GM12878 (cell line): ENCODE measurements at regions not wholly inside any gene's neighbourhood (a gene's known extent, or its start where the extent isn't known, plus 50 kb on each side); places are given as distances from the start of the nearest gene placed in this dataset.

Experiments
- ATAC-seq: fragments of 200-7000 bp; cut with Tn5 transposase; 3 replicates; pipeline ENCODE4 v1.9.1; 2020; ENCODE audit warnings: mild to moderate bottlenecking, moderate library complexity
- BruUV-seq: library from RNA; stranded (reverse); fragments of 400-500 nt; replicated peaks from 2 replicates; lab custom pipeline; 2021; lab: Mats Ljungman, UMichigan
- CTCF ChIA-PET: fragments of 300-600 bp; sonication (Branson Sonifier 250); formaldehyde crosslinking; extraction: SDS; loops from one replicate; lab custom pipeline; 2021; ENCODE audit warnings: inconsistent platforms; lab: Yijun Ruan, JAX
- POLR2A ChIA-PET: fragments of 350-600 bp; formaldehyde crosslinking; extraction: SDS; loops from one replicate; lab custom pipeline; 2021; ENCODE audit warnings: inconsistent platforms; lab: Charles Lee
- RAD21 ChIA-PET: fragments of 300-600 bp; sonication (Branson Sonifier 250); formaldehyde crosslinking; loops from one replicate; lab custom pipeline; 2023; ENCODE audit warnings: antibody characterized with exemption; ENCODE audit not compliant: unreplicated experiment; lab: Charles Lee
- SMC1A ChIA-PET: fragments of 300-600 bp; sonication (Branson Sonifier 250); formaldehyde crosslinking; loops from one replicate; lab custom pipeline; 2023; ENCODE audit not compliant: unreplicated experiment, uncharacterized antibody; lab: Charles Lee
- DNase-seq: peaks from one replicate; pipeline ENCODE4 v3.0.0-alpha.2; 2011; ENCODE audit warnings: low read depth, low spot score
- FAIRE-seq: peaks from 3 replicates; lab custom pipeline; 2011; peaks lifted over from hg19 to GRCh38; lab: Jason Lieb, UNC
- H2AFZ ChIP-seq: 2 replicates; pipeline ENCODE4 v1.6.0; 2011; ENCODE audit warnings: low read depth, low read length, control low read depth; ENCODE audit not compliant: control insufficient read depth
- H3K27ac ChIP-seq: 2 replicates; pipeline ENCODE4 v1.5.1; 2011; ENCODE audit warnings: control low read depth; ENCODE audit not compliant: control insufficient read depth, insufficient read depth
- H3K27me3 ChIP-seq, 2 experiments: replicated peaks in 1 of 2; 2 replicates each; pipeline versions ENCODE4 v1.6.0 to v1.6.1; 2011; ENCODE audit warnings: low read length in 1 of 2; ENCODE audit not compliant: control insufficient read depth in 2 of 2, insufficient read depth in 2 of 2
- H3K36me3 ChIP-seq, 2 experiments: 2 replicates each; pipeline ENCODE4 v1.5.1; 2011; ENCODE audit warnings: low read length in 1 of 2; ENCODE audit not compliant: control insufficient read depth in 2 of 2, insufficient read depth in 2 of 2
- H3K4me1 ChIP-seq: 2 replicates; pipeline ENCODE4 v1.6.1; 2011; ENCODE audit warnings: mild to moderate bottlenecking, low read length, moderate library complexity, mixed read lengths; ENCODE audit not compliant: control insufficient read depth, insufficient read depth
- H3K4me2 ChIP-seq: 2 replicates; pipeline ENCODE4 v1.6.0; 2011; ENCODE audit warnings: control low read depth; ENCODE audit not compliant: control insufficient read depth, insufficient read depth
- H3K4me3 ChIP-seq: fragments of 200-600 bp; sonication (generic); 2 replicates; pipeline ENCODE4 v1.5.1; 2016
- H3K79me2 ChIP-seq: 2 replicates; pipeline ENCODE4 v1.6.0; 2011; ENCODE audit warnings: low read length; ENCODE audit not compliant: control insufficient read depth, insufficient read depth
- H3K9ac ChIP-seq: 2 replicates; pipeline ENCODE4 v1.8.0; 2011; ENCODE audit warnings: low read length, control low read depth, mixed read lengths; ENCODE audit not compliant: control insufficient read depth, insufficient read depth
- H3K9me3 ChIP-seq: replicated peaks from 3 replicates; pipeline ENCODE4 v1.5.1; 2011; ENCODE audit warnings: mild to moderate bottlenecking, low read length; ENCODE audit not compliant: control insufficient read depth, insufficient read depth
- H4K20me1 ChIP-seq: 2 replicates; pipeline ENCODE4 v1.6.0; 2011; ENCODE audit not compliant: control insufficient read depth, insufficient read depth
- ATF3 ChIP-seq: IDR thresholded peaks from 2 replicates; pipeline ENCODE4 v1.6.1; 2011; ENCODE audit warnings: low read depth, mild to moderate bottlenecking, low read length, moderate library complexity, borderline replicate concordance; ENCODE audit errors: extremely low read depth
- BACH1 ChIP-seq: fragments of 450-650 bp; IDR thresholded peaks from 2 replicates; pipeline ENCODE4 v1.6.1; 2017; ENCODE audit warnings: mild to moderate bottlenecking, borderline replicate concordance
- BHLHE40 ChIP-seq, 2 experiments: fragments of 450-650 bp in 1 of 2; IDR thresholded peaks; 2 replicates each; pipeline ENCODE4 v1.6.1; 2011 to 2017; ENCODE audit warnings: low read depth in 2 of 2, borderline replicate concordance in 1 of 2, improper control_type of control experiment in 1 of 2, low read length in 1 of 2, mild to moderate bottlenecking in 1 of 2
- ESRRA ChIP-seq: IDR thresholded peaks from 2 replicates; pipeline ENCODE4 v1.6.1; 2012; ENCODE audit warnings: mild to moderate bottlenecking, low read length, improper control_type of control experiment
- EZH2 ChIP-seq: IDR thresholded peaks from 2 replicates; pipeline ENCODE4 v1.6.1; 2012; ENCODE audit warnings: low read depth, mild to moderate bottlenecking, control low read depth, inconsistent platforms, low read length, borderline replicate concordance; ENCODE audit not compliant: control insufficient read depth
- JUNB ChIP-seq: IDR thresholded peaks from 2 replicates; pipeline ENCODE4 v1.6.1; 2016; ENCODE audit warnings: antibody characterized with exemption, mild to moderate bottlenecking
- SIN3A ChIP-seq: IDR thresholded peaks from 2 replicates; pipeline ENCODE4 v1.6.1; 2012; ENCODE audit warnings: low read depth, low read length, improper control_type of control experiment
- SIX5 ChIP-seq: IDR thresholded peaks from 2 replicates; pipeline ENCODE4 v1.6.1; 2011; ENCODE audit warnings: mild to moderate bottlenecking, low read depth, low read length, moderate library complexity; ENCODE audit not compliant: severe bottlenecking
- SUZ12 ChIP-seq: fragments of 200-600 bp; sonication (generic); IDR thresholded peaks from one replicate; pipeline ENCODE4 v1.6.1; 2018; ENCODE audit warnings: antibody characterized with exemption, mild to moderate bottlenecking; ENCODE audit not compliant: unreplicated experiment
- WGBS: methylation state at CpG from one replicate; pipeline ENCODE4 v1.1.6; 2016; ENCODE audit warnings: low lambda C conversion rate; ENCODE audit not compliant: insufficient replicate concordance, insufficient coverage; ENCODE audit errors: missing lambda C conversion rate; 5-methylcytosine and 5-hydroxymethylcytosine counted together
- in situ Hi-C: fragments of 300-500 bp; cut with MboI; formaldehyde crosslinking; loops from 9 replicates; pipeline ENCODE4 v1.14.3; 2018; ENCODE audit warnings: mixed read lengths
- intact Hi-C: fragments of 100-400 bp; cut with micrococcal nuclease; formaldehyde crosslinking; loops from one replicate; pipeline ENCODE4 v1.14.2; 2022; ENCODE audit not compliant: unreplicated experiment
- TF ChIP-seq, protein P1 (sequence below): fragments of 450-650 bp; formaldehyde crosslinking; IDR thresholded peaks from 2 replicates; pipeline ENCODE4 v1.5.0; 2022; ENCODE audit warnings: mild to moderate bottlenecking, missing genetic modification characterization
- TF ChIP-seq, protein P2 (sequence below): fragments of 450-650 bp; IDR thresholded peaks from 2 replicates; pipeline ENCODE4 v1.6.1; 2017; ENCODE audit warnings: antibody characterized with exemption, mild to moderate bottlenecking, moderate library complexity

GRCh38 chr12:29961231-29961630 is 177.5 kb upstream of the TMTC1 start:
- Histone ChIP-seq H3K4me1 (no peaks in the 10 kb centered on the region), H2AFZ (no peak overlapping the region), H3K27me3 (no peaks in the 10 kb centered on the region), H3K27ac (no peak overlapping the region), H3K4me2 (no peak overlapping the region), H3K9ac (no peak overlapping the region), H4K20me1 (no peaks in the 10 kb centered on the region; the same call in 1 of the 2 replicates)
- POLR2A ChIA-PET, result no interaction called here
- FAIRE-seq, result no peak
- intact Hi-C loops (no loop called here), in situ Hi-C loops (no loop called here)
- no TSS peak for BruUV-seq
- RAD21 ChIA-PET, result no interaction called here
- TF ChIP-seq, protein P1, sequence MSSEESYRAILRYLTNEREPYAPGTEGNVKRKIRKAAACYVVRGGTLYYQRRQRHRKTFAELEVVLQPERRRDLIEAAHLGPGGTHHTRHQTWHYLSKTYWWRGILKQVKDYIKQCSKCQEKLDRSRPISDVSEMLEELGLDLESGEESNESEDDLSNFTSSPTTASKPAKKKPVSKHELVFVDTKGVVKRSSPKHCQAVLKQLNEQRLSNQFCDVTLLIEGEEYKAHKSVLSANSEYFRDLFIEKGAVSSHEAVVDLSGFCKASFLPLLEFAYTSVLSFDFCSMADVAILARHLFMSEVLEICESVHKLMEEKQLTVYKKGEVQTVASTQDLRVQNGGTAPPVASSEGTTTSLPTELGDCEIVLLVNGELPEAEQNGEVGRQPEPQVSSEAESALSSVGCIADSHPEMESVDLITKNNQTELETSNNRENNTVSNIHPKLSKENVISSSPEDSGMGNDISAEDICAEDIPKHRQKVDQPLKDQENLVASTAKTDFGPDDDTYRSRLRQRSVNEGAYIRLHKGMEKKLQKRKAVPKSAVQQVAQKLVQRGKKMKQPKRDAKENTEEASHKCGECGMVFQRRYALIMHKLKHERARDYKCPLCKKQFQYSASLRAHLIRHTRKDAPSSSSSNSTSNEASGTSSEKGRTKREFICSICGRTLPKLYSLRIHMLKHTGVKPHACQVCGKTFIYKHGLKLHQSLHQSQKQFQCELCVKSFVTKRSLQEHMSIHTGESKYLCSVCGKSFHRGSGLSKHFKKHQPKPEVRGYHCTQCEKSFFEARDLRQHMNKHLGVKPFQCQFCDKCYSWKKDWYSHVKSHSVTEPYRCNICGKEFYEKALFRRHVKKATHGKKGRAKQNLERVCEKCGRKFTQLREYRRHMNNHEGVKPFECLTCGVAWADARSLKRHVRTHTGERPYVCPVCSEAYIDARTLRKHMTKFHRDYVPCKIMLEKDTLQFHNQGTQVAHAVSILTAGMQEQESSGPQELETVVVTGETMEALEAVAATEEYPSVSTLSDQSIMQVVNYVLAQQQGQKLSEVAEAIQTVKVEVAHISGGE (CRISPR knock-in tag), result no peak
- TF ChIP-seq EZH2 (no peak), JUNB (no peak), SIX5 (no peak), ATF3 (no peak), SIN3A (no peak), BHLHE40 (IDR thresholded peaks at IDR 0.05; ENCODE audit: borderline replicate concordance in 1 of 2, low read depth in 2 of 2, low read length in 1 of 2) (no peak), ESRRA (no peak), SUZ12 (no peak), BACH1 (no peak)
- TF ChIP-seq, protein P2, sequence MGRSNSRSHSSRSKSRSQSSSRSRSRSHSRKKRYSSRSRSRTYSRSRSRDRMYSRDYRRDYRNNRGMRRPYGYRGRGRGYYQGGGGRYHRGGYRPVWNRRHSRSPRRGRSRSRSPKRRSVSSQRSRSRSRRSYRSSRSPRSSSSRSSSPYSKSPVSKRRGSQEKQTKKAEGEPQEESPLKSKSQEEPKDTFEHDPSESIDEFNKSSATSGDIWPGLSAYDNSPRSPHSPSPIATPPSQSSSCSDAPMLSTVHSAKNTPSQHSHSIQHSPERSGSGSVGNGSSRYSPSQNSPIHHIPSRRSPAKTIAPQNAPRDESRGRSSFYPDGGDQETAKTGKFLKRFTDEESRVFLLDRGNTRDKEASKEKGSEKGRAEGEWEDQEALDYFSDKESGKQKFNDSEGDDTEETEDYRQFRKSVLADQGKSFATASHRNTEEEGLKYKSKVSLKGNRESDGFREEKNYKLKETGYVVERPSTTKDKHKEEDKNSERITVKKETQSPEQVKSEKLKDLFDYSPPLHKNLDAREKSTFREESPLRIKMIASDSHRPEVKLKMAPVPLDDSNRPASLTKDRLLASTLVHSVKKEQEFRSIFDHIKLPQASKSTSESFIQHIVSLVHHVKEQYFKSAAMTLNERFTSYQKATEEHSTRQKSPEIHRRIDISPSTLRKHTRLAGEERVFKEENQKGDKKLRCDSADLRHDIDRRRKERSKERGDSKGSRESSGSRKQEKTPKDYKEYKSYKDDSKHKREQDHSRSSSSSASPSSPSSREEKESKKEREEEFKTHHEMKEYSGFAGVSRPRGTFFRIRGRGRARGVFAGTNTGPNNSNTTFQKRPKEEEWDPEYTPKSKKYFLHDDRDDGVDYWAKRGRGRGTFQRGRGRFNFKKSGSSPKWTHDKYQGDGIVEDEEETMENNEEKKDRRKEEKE, result no peak
- TF ChIP-seq, all 136 proteins: peak for 0
- Histone ChIP-seq H3K4me3 (no peak overlapping the region), H3K79me2 (no peaks in the 10 kb centered on the region), H3K36me3 (no peaks in the 10 kb centered on the region), H3K9me3 (no peaks in the 10 kb centered on the region)
- CTCF ChIA-PET, result no interaction called here
- ATAC-seq (no peak), DNase-seq (no peak)
- WGBS, result 7% methylated on average over 4 of the region's 4 CpGs
- SMC1A ChIA-PET, result no interaction called here
